IMR-90 (cell line): ENCODE measurements at regions not wholly inside any gene's neighbourhood (a gene's known extent, or its start where the extent isn't known, plus 50 kb on each side); places are given as distances from the start of the nearest gene placed in this dataset.
A peak's percentile ranks its signal among the peaks of the same experiment; 100 is the strongest.

ENCODE experiments used
- ATAC-seq: fragments of 200-7000 bp; cut with Tn5 transposase; 2 replicates; pipeline ENCODE4 v1.9.1; 2020; ENCODE audit warnings: low read depth, mild to moderate bottlenecking, moderate library complexity
- BruUV-seq: library from RNA; stranded (reverse); fragments of 400-500 nt; replicated peaks from 2 replicates; lab custom pipeline; 2021; lab: Mats Ljungman, UMichigan
- CTCF ChIA-PET: fragments of 300-600 bp; formaldehyde crosslinking; extraction: SDS; loops from one replicate; lab custom pipeline; 2021; ENCODE audit warnings: antibody characterized with exemption; lab: Yijun Ruan, JAX
- POLR2A ChIA-PET: fragments of 300-600 bp; sonication (Branson Sonifier 250); formaldehyde crosslinking; loops from one replicate; lab custom pipeline; 2022; ENCODE audit warnings: antibody characterized with exemption; ENCODE audit not compliant: unreplicated experiment; lab: Charles Lee
- DNase-seq: peaks from one replicate; pipeline ENCODE4 v3.0.0; 2013
- H2AFZ ChIP-seq: replicated peaks from 2 replicates; pipeline ENCODE3; 2013; ENCODE audit warnings: low read length, mild to moderate bottlenecking; ENCODE audit not compliant: poor library complexity
- H2AK5ac ChIP-seq: 2 replicates; pipeline ENCODE4 v1.6.1; 2013; ENCODE audit warnings: low read depth, low read length, inconsistent platforms
- H2AK9ac ChIP-seq: replicated peaks from 2 replicates; pipeline ENCODE3; 2013; ENCODE audit warnings: mild to moderate bottlenecking, low read depth, low read length, moderate library complexity; ENCODE audit not compliant: poor library complexity
- H2BK120ac ChIP-seq: 2 replicates; pipeline ENCODE4 v1.6.1; 2013; ENCODE audit warnings: low read depth, low read length, inconsistent platforms
- H2BK15ac ChIP-seq: 3 replicates; pipeline ENCODE4 v1.6.1; 2013; ENCODE audit warnings: low read depth, low read length, inconsistent platforms
- H2BK20ac ChIP-seq: 2 replicates; pipeline ENCODE4 v1.6.1; 2013; ENCODE audit warnings: low read depth, mild to moderate bottlenecking, inconsistent platforms, low read length, moderate library complexity
- H2BK5ac ChIP-seq: 2 replicates; pipeline ENCODE4 v1.6.1; 2013; ENCODE audit warnings: mild to moderate bottlenecking, low read depth, low read length, inconsistent platforms; ENCODE audit not compliant: poor library complexity, severe bottlenecking
- H3K14ac ChIP-seq: replicated peaks from 2 replicates; pipeline ENCODE4 v1.6.1; 2013; ENCODE audit warnings: low read depth, low read length, inconsistent platforms
- H3K18ac ChIP-seq: 2 replicates; pipeline ENCODE4 v1.6.1; 2013; ENCODE audit warnings: low read depth, low read length, control low read depth
- H3K23ac ChIP-seq: 2 replicates; pipeline ENCODE4 v1.6.1; 2013; ENCODE audit warnings: low read depth, low read length, inconsistent platforms
- H3K27ac ChIP-seq: 2 replicates; pipeline ENCODE4 v1.5.1; 2013; ENCODE audit warnings: mild to moderate bottlenecking, control low read depth, low read length; ENCODE audit not compliant: insufficient read depth
- H3K27me3 ChIP-seq: 2 replicates; pipeline ENCODE4 v1.6.1; 2013; ENCODE audit warnings: low read length; ENCODE audit not compliant: control insufficient read depth, insufficient read depth
- H3K36me3 ChIP-seq: 2 replicates; pipeline ENCODE4 v1.6.1; 2013; ENCODE audit warnings: low read length, mixed read lengths; ENCODE audit not compliant: control insufficient read depth, insufficient read depth
- H3K4ac ChIP-seq: 2 replicates; pipeline ENCODE4 v1.6.1; 2013; ENCODE audit warnings: low read depth, low read length, inconsistent platforms
- H3K4me1 ChIP-seq: 2 replicates; pipeline ENCODE4 v1.6.1; 2013; ENCODE audit warnings: low read length, mixed read lengths; ENCODE audit not compliant: control insufficient read depth, insufficient read depth
- H3K4me2 ChIP-seq: 2 replicates; pipeline ENCODE4 v1.6.1; 2013; ENCODE audit warnings: low read depth, mild to moderate bottlenecking, control low read depth, low read length, moderate library complexity
- H3K4me3 ChIP-seq: 2 replicates; pipeline ENCODE4 v1.5.1; 2013; ENCODE audit warnings: low read depth, mild to moderate bottlenecking, control low read depth, low read length, moderate library complexity; ENCODE audit not compliant: insufficient read depth
- H3K56ac ChIP-seq: 2 replicates; pipeline ENCODE4 v1.6.1; 2013; ENCODE audit warnings: low read length, inconsistent platforms; ENCODE audit not compliant: insufficient read depth; ENCODE audit errors: extremely low read depth
- H3K79me1 ChIP-seq, 2 experiments: 2 replicates each; pipeline ENCODE4 v1.6.1; 2013; ENCODE audit warnings: low read length in 2 of 2, inconsistent platforms in 1 of 2, low read depth in 1 of 2
- H3K9ac ChIP-seq: 2 replicates; pipeline ENCODE4 v1.6.1; 2013; ENCODE audit warnings: low read depth, low read length, control low read depth
- H3K9me1 ChIP-seq: 2 replicates; pipeline ENCODE4 v1.6.1; 2013; ENCODE audit warnings: low read length, inconsistent platforms; ENCODE audit not compliant: insufficient read depth
- H3K9me3 ChIP-seq: 2 replicates; pipeline ENCODE4 v1.6.1; 2013; ENCODE audit warnings: low read length; ENCODE audit not compliant: control insufficient read depth, insufficient read depth
- H4K20me1 ChIP-seq: 2 replicates; pipeline ENCODE4 v1.6.1; 2013; ENCODE audit warnings: low read length, inconsistent platforms; ENCODE audit not compliant: insufficient read depth
- H4K5ac ChIP-seq: 2 replicates; pipeline ENCODE4 v1.6.1; 2013; ENCODE audit warnings: mild to moderate bottlenecking, low read depth, low read length, control low read depth
- H4K8ac ChIP-seq, 2 experiments: 2 replicates each; pipeline ENCODE4 v1.6.1; 2013; ENCODE audit warnings: low read depth in 2 of 2, low read length in 2 of 2, control low read depth in 1 of 2, inconsistent platforms in 1 of 2
- H4K91ac ChIP-seq: 2 replicates; pipeline ENCODE4 v1.6.1; 2013; ENCODE audit warnings: low read depth, low read length, inconsistent platforms; ENCODE audit not compliant: insufficient read depth
- BHLHE40 ChIP-seq: fragments of 150-350 bp; IDR thresholded peaks from 2 replicates; pipeline ENCODE4 v1.6.1; 2016; ENCODE audit warnings: mild to moderate bottlenecking, low read depth, low read length
- CEBPB ChIP-seq: IDR thresholded peaks from 2 replicates; pipeline ENCODE4 v1.6.1; 2012; ENCODE audit warnings: low read depth, low read length, improper control_type of control experiment
- CTCF ChIP-seq: conservative IDR thresholded peaks from 2 replicates; pipeline ENCODE4 v1.5.1; 2012; ENCODE audit warnings: mild to moderate bottlenecking, low read depth, low read length, improper control_type of control experiment
- FOS ChIP-seq: fragments of 150-350 bp; IDR thresholded peaks from 2 replicates; pipeline ENCODE4 v1.6.1; 2016; ENCODE audit warnings: low read depth, low read length
- MAFK ChIP-seq: IDR thresholded peaks from 2 replicates; pipeline ENCODE4 v1.6.1; 2012; ENCODE audit warnings: low read depth, low read length, improper control_type of control experiment
- MAZ ChIP-seq: IDR thresholded peaks from 2 replicates; pipeline ENCODE4 v1.6.1; 2012; ENCODE audit warnings: low read depth, mild to moderate bottlenecking, low read length, improper control_type of control experiment, moderate library complexity, borderline replicate concordance
- NFE2L2 ChIP-seq: fragments of 150-350 bp; IDR thresholded peaks from 2 replicates; pipeline ENCODE4 v1.6.1; 2016; ENCODE audit warnings: low read depth, mild to moderate bottlenecking, low read length
- POLR2A ChIP-seq: IDR thresholded peaks from 2 replicates; pipeline ENCODE4 v1.6.1; 2012; ENCODE audit warnings: mild to moderate bottlenecking, low read depth, low read length
- RAD21 ChIP-seq: IDR thresholded peaks from 2 replicates; pipeline ENCODE4 v1.6.1; 2012; ENCODE audit warnings: low read length, improper control_type of control experiment
- RCOR1 ChIP-seq: IDR thresholded peaks from 2 replicates; pipeline ENCODE4 v1.6.1; 2012; ENCODE audit warnings: mild to moderate bottlenecking, low read length, improper control_type of control experiment; ENCODE audit not compliant: insufficient replicate concordance
- RFX5 ChIP-seq: IDR thresholded peaks from 2 replicates; pipeline ENCODE4 v1.8.0; 2012; ENCODE audit warnings: low read depth, mild to moderate bottlenecking, low read length, moderate library complexity
- SMC3 ChIP-seq: fragments of 150-350 bp; IDR thresholded peaks from 2 replicates; pipeline ENCODE4 v1.6.1; 2016; ENCODE audit warnings: low read depth, mild to moderate bottlenecking, antibody characterized with exemption, low read length, moderate library complexity
- dilution Hi-C: fragments of 300-500 bp; cut with HindIII; formaldehyde crosslinking; loops from one replicate; pipeline ENCODE4 v1.14.3; 2018; ENCODE audit warnings: low sequenced_read_pairs; ENCODE audit not compliant: unreplicated experiment
- in situ Hi-C: fragments of 300-500 bp; cut with MboI; formaldehyde crosslinking; loops from 3 replicates; pipeline ENCODE4 v1.14.3; 2019; ENCODE audit warnings: low sequenced_read_pairs, inconsistent platforms, mixed read lengths
- intact Hi-C: fragments of 100-400 bp; cut with micrococcal nuclease; formaldehyde crosslinking; loops from 2 replicates; pipeline ENCODE4 v1.10.0; 2022

- no peaks in the 10 kb centered on the region for H3K36me3 ChIP-seq
- H2AK5ac ChIP-seq = no peak overlapping the region
- H2BK15ac ChIP-seq = no peak overlapping the region
- H3K27ac ChIP-seq = no peak overlapping the region
- no peak overlapping the region for H3K23ac ChIP-seq
- no peaks in the 10 kb centered on the region for H3K9me3 ChIP-seq
- peaks cover 0 to 7% of the 10 kb centered on the region in 2 experiments; a peak in 1 of 4 replicates for H3K79me1 ChIP-seq
- H4K5ac ChIP-seq = no peak overlapping the region
- H3K4me2 ChIP-seq = peak overlapping the region; percentile 52; the same call in 1 of the 2 replicates
- TF ChIP-seq MAZ (no peak), RFX5 (no peak), MAFK (no peak), RAD21 (peak; percentile 7; the same call in 1 of the 2 replicates), CTCF (no peak), SMC3 (no peak), FOS (0 out of 2 replicates have a peak, but pooled peaks have one; percentile 10), POLR2A (no peak), BHLHE40 (no peak), RCOR1 (no peak), CEBPB (no peak), NFE2L2 (no peak)
- no peak overlapping the region for H4K91ac ChIP-seq
- peak; percentile 95 for ATAC-seq
- CTCF ChIA-PET = interaction anchor here (0.6 kb wide), 3 partner anchors 260 to 858 kb away, joined by 3 to 5 read pairs (median 3); partner anchors contain the start of gene ARAP3
- peaks cover 6% of the 10 kb centered on the region; the same call in 1 of the 2 replicates for H3K9me1 ChIP-seq
- no peak overlapping the region for H2BK20ac ChIP-seq
- no peak overlapping the region for H3K4ac ChIP-seq
- H3K27me3 ChIP-seq = no peaks in the 10 kb centered on the region
- no peak overlapping the region for H2AFZ ChIP-seq
- in situ Hi-C loops (no loop called here), dilution Hi-C loops (no loop called here), intact Hi-C loops (no loop called here)
- H4K8ac ChIP-seq = no peak overlapping the region
- H3K4me1 ChIP-seq = peaks cover 10% of the 10 kb centered on the region
- no peak overlapping the region for H3K56ac ChIP-seq
- no peak overlapping the region for H3K14ac ChIP-seq
- H2BK120ac ChIP-seq = no peak overlapping the region
- no peak overlapping the region for H2AK9ac ChIP-seq
- BruUV-seq = no TSS peak
- H3K4me3 ChIP-seq = no peak overlapping the region
- no peak overlapping the region for H3K9ac ChIP-seq
- peak; percentile 85 for DNase-seq
- POLR2A ChIA-PET = no interaction called here
- H4K20me1 ChIP-seq = no peaks in the 10 kb centered on the region
- no peak overlapping the region for H2BK5ac ChIP-seq
- 0 out of 2 replicates have a peak overlapping the region, but pooled peaks have one; percentile 20 for H3K18ac ChIP-seq
Measured at GRCh38 chr5:142422429-142422828, 97.6 kb upstream of the SPRY4 start.
